OCI-LY1 (cell line): ENCODE measurements at regions not wholly inside any gene's neighbourhood (a gene's known extent, or its start where the extent isn't known, plus 50 kb on each side); places are given as distances from the start of the nearest gene placed in this dataset.

Experiments used
- H2AFZ ChIP-seq: fragments of 200-600 bp; sonication (generic), shearing (Covaris generic); 2 replicates; pipeline ENCODE4 v1.6.0; 2014; ENCODE audit warnings: antibody characterized with exemption, mild to moderate bottlenecking, low read length
- H3F3A ChIP-seq: fragments of 200-600 bp; sonication (generic), shearing (Covaris generic); 2 replicates; pipeline ENCODE4 v1.6.0; 2014; ENCODE audit warnings: mild to moderate bottlenecking, antibody characterized with exemption, low read length, moderate library complexity; ENCODE audit not compliant: insufficient read depth
- H3K27ac ChIP-seq: fragments of 200-600 bp; sonication (generic); 2 replicates; pipeline ENCODE4 v1.5.1; 2014; ENCODE audit warnings: low read length, mixed run types, mild to moderate bottlenecking, low read depth; ENCODE audit not compliant: poor library complexity, severe bottlenecking
- H3K27me3 ChIP-seq: fragments of 200-600 bp; sonication (generic); 2 replicates; pipeline ENCODE4 v1.6.0; 2014; ENCODE audit warnings: antibody characterized with exemption, mild to moderate bottlenecking, low read length, moderate library complexity; ENCODE audit not compliant: insufficient read depth
- H3K36me3 ChIP-seq: fragments of 200-600 bp; sonication (generic); 2 replicates; pipeline ENCODE4 v1.6.1; 2014; ENCODE audit warnings: mild to moderate bottlenecking, antibody characterized with exemption, low read length, moderate library complexity, mixed read lengths; ENCODE audit not compliant: insufficient read depth
- H3K4me1 ChIP-seq: fragments of 200-600 bp; sonication (generic); 2 replicates; pipeline ENCODE4 v1.5.1; 2014; ENCODE audit warnings: mild to moderate bottlenecking, low read length, moderate library complexity; ENCODE audit not compliant: insufficient read depth, severe bottlenecking
- H3K4me2 ChIP-seq: fragments of 200-600 bp; sonication (generic), shearing (Covaris generic); 2 replicates; pipeline ENCODE4 v1.6.1; 2014; ENCODE audit warnings: low read length
- H3K4me3 ChIP-seq: fragments of 200-600 bp; sonication (generic); 2 replicates; pipeline ENCODE4 v1.5.1; 2014; ENCODE audit warnings: low read length, low read depth, mild to moderate bottlenecking, mixed read lengths; ENCODE audit not compliant: poor library complexity, severe bottlenecking
- H3K79me2 ChIP-seq: fragments of 200-600 bp; shearing (Covaris generic); 2 replicates; pipeline ENCODE4 v1.6.1; 2016; ENCODE audit warnings: mixed run types, low read length, mixed read lengths; ENCODE audit not compliant: insufficient read depth
- H3K9ac ChIP-seq: fragments of 200-600 bp; sonication (generic), shearing (Covaris generic); 2 replicates; pipeline ENCODE4 v1.6.1; 2014; ENCODE audit warnings: mild to moderate bottlenecking, low read length, mixed read lengths
- H3K9me2 ChIP-seq: fragments of 200-600 bp; sonication (generic), shearing (Covaris generic); 2 replicates; pipeline ENCODE4 v1.6.1; 2014; ENCODE audit warnings: low read depth, mild to moderate bottlenecking, low read length, mixed read lengths
- H3K9me3 ChIP-seq: fragments of 200-600 bp; shearing (Covaris generic); 2 replicates; pipeline ENCODE4 v1.6.1; 2014; ENCODE audit warnings: low read length, mixed read lengths
- H4K20me1 ChIP-seq: fragments of 200-600 bp; sonication (generic), shearing (Covaris generic); 2 replicates; pipeline ENCODE4 v1.6.0; 2016; ENCODE audit warnings: mild to moderate bottlenecking, low read length; ENCODE audit not compliant: insufficient read depth
- CTCF ChIP-seq: fragments of 200-600 bp; sonication (generic), shearing (Covaris generic); IDR thresholded peaks from 2 replicates; pipeline ENCODE4 v1.5.1; 2017; ENCODE audit warnings: mild to moderate bottlenecking, antibody characterized with exemption, low read length, moderate library complexity, mixed read lengths
- EZH2 ChIP-seq: fragments of 200-600 bp; sonication (generic), shearing (Covaris generic); IDR thresholded peaks from 2 replicates; pipeline ENCODE4 v1.8.0; 2017; ENCODE audit warnings: borderline replicate concordance, mixed run types, mild to moderate bottlenecking, antibody characterized with exemption, low read length, moderate library complexity, mixed read lengths

- no peak overlapping the region for H3K4me3 ChIP-seq
- TF ChIP-seq EZH2 (no peak), CTCF (no peak)
- no peaks in the 10 kb centered on the region for H3K9me3 ChIP-seq
- no peaks in the 10 kb centered on the region for H3K36me3 ChIP-seq
- H3K27ac ChIP-seq = no peak overlapping the region
- H2AFZ ChIP-seq = no peak overlapping the region
- H4K20me1 ChIP-seq = no peaks in the 10 kb centered on the region
- H3K79me2 ChIP-seq = no peaks in the 10 kb centered on the region
- no peaks in the 10 kb centered on the region for H3K9me2 ChIP-seq
- H3K4me2 ChIP-seq = no peak overlapping the region
- H3F3A ChIP-seq = no peaks in the 10 kb centered on the region
- no peaks in the 10 kb centered on the region for H3K27me3 ChIP-seq
- no peaks in the 10 kb centered on the region for H3K4me1 ChIP-seq
- H3K9ac ChIP-seq = no peak overlapping the region
Measured at GRCh38 chr4:135573251-135573650, 1371.7 kb upstream of the PABPC4L start.

- H3K27ac ChIP-seq = no peak overlapping the region
- no peak overlapping the region for H3K4me2 ChIP-seq
- no peaks in the 10 kb centered on the region for H3K79me2 ChIP-seq
- H3K9me3 ChIP-seq = no peaks in the 10 kb centered on the region
- no peak overlapping the region for H2AFZ ChIP-seq
- no peaks in the 10 kb centered on the region for H3F3A ChIP-seq
- H3K9me2 ChIP-seq = no peaks in the 10 kb centered on the region
- no peak overlapping the region for H3K9ac ChIP-seq
- TF ChIP-seq CTCF = no peak
- no peak for TF ChIP-seq EZH2
- no peaks in the 10 kb centered on the region for H3K27me3 ChIP-seq
- no peaks in the 10 kb centered on the region for H4K20me1 ChIP-seq
- H3K36me3 ChIP-seq = no peaks in the 10 kb centered on the region
- H3K4me1 ChIP-seq = no peaks in the 10 kb centered on the region
- H3K4me3 ChIP-seq = no peak overlapping the region
Measured at GRCh38 chr4:135564090-135564489, 1362.5 kb upstream of the PABPC4L start.

GRCh38 chr4:135553213-135553612, 1351.6 kb upstream of the PABPC4L start:
- no peak for TF ChIP-seq EZH2
- H2AFZ ChIP-seq = no peak overlapping the region
- H3K4me3 ChIP-seq = no peak overlapping the region

GRCh38 chr4:135552131-135552530, 1350.5 kb upstream of the PABPC4L start:
- H3F3A ChIP-seq = no peaks in the 10 kb centered on the region
- no peak overlapping the region for H3K27ac ChIP-seq
- TF ChIP-seq EZH2 (no peak), CTCF (no peak)
- no peaks in the 10 kb centered on the region for H3K79me2 ChIP-seq
- no peak overlapping the region for H2AFZ ChIP-seq
- H3K9me3 ChIP-seq = no peaks in the 10 kb centered on the region
- H3K27me3 ChIP-seq = no peaks in the 10 kb centered on the region
- H3K9ac ChIP-seq = no peak overlapping the region
- no peaks in the 10 kb centered on the region for H4K20me1 ChIP-seq
- no peaks in the 10 kb centered on the region for H3K9me2 ChIP-seq
- no peak overlapping the region for H3K4me2 ChIP-seq
- H3K4me3 ChIP-seq = no peak overlapping the region
- H3K4me1 ChIP-seq = no peaks in the 10 kb centered on the region
- no peaks in the 10 kb centered on the region for H3K36me3 ChIP-seq

More at GRCh38 chr4:135553213-135553612, 1351.6 kb upstream of the PABPC4L start:
- Histone ChIP-seq H3F3A (no peaks in the 10 kb centered on the region), H3K36me3 (no peaks in the 10 kb centered on the region), H3K9me3 (no peaks in the 10 kb centered on the region), H3K4me2 (no peak overlapping the region), H4K20me1 (no peaks in the 10 kb centered on the region), H3K9ac (no peak overlapping the region), H3K79me2 (no peaks in the 10 kb centered on the region), H3K9me2 (no peaks in the 10 kb centered on the region), H3K27ac (no peak overlapping the region), H3K27me3 (no peaks in the 10 kb centered on the region), H3K4me1 (no peaks in the 10 kb centered on the region)
